GM12873 (cell line): ENCODE measurements at regions not wholly inside any gene's neighbourhood (a gene's known extent, or its start where the extent isn't known, plus 50 kb on each side); places are given as distances from the start of the nearest gene placed in this dataset.

Source experiments
- CTCF ChIP-seq: IDR thresholded peaks from 2 replicates; pipeline ENCODE4 v1.5.1; 2012; ENCODE audit warnings: low read depth, mild to moderate bottlenecking, moderate library complexity, low read length, control low read depth; ENCODE audit not compliant: insufficient read depth; ENCODE audit errors: missing control alignments

GRCh38 chr5:88495810-88496209, 227.2 kb upstream of the TMEM161B start:
- no peak for TF ChIP-seq CTCF

- no peak for TF ChIP-seq CTCF
Measured at GRCh38 chr5:88490874-88491273, 222.2 kb upstream of the TMEM161B start.

- TF ChIP-seq CTCF: no peak
Measured at GRCh38 chr5:88489364-88489763, 220.7 kb upstream of the TMEM161B start.

GRCh38 chr5:88488561-88488960, 219.9 kb upstream of the TMEM161B start:
- TF ChIP-seq CTCF: no peak

GRCh38 chr5:88488130-88488529, 219.5 kb upstream of the TMEM161B start:
- TF ChIP-seq CTCF: no peak

- TF ChIP-seq CTCF: no peak
Measured at GRCh38 chr5:88487066-88487465, 218.4 kb upstream of the TMEM161B start.

GRCh38 chr5:88486431-88486830, 217.8 kb upstream of the TMEM161B start:
- no peak for TF ChIP-seq CTCF
